ENCODE measurements at regions not wholly inside any gene's neighbourhood (a gene's known extent, or its start where the extent isn't known, plus 50 kb on each side); places are given as distances from the start of the nearest gene placed in this dataset.

GRCh38 chr6:139479433-139480222, 105.2 kb upstream of the CITED2 start:
- no peak for TF ChIP-seq CTCF (IDR thresholded peaks at IDR 0.05; ENCODE audit: insufficient read depth, low read length, poor library complexity, severe bottlenecking)
- TF ChIP-seq EZH2phosphoT487 (conservative IDR thresholded peaks at IDR 0.05; ENCODE audit: low read length), result no peak
